GM19328 (cell line): ENCODE measurements at regions not wholly inside any gene's neighbourhood (a gene's known extent, or its start where the extent isn't known, plus 50 kb on each side); places are given as distances from the start of the nearest gene placed in this dataset.
A peak's percentile ranks its signal among the peaks of the same experiment; 100 is the strongest.

Experiments used
- ATAC-seq: cut with Tn5 transposase; IDR thresholded peaks from one replicate; pipeline ENCODE4 v1.9.1; 2021; ENCODE audit warnings: mild to moderate bottlenecking, moderate library complexity; ENCODE audit not compliant: unreplicated experiment

GRCh38 chr5:35324679-35325078 lies 94.4 kb upstream of the PRLR start:
- ATAC-seq, result no peak

- ATAC-seq, result no peak
Observed at GRCh38 chr5:35324201-35324600, 93.9 kb upstream of the PRLR start.

GRCh38 chr5:35320029-35320428 lies 89.7 kb upstream of the PRLR start:
- peak; percentile 12 for ATAC-seq

GRCh38 chr5:35319333-35320002 lies 89.2 kb upstream of the PRLR start:
- peak; percentile 95 for ATAC-seq

GRCh38 chr5:35317586-35317985 lies 87.3 kb upstream of the PRLR start:
- no peak for ATAC-seq

GRCh38 chr5:35316611-35317274 lies 86.5 kb upstream of the PRLR start:
- no peak for ATAC-seq

GRCh38 chr5:35313291-35313690 lies 83.0 kb upstream of the PRLR start:
- ATAC-seq, result no peak

GRCh38 chr5:35312267-35312666 lies 82.0 kb upstream of the PRLR start:
- no peak for ATAC-seq

GRCh38 chr5:35309365-35310130 lies 79.3 kb upstream of the PRLR start:
- ATAC-seq, result no peak

- no peak for ATAC-seq
Observed at GRCh38 chr5:35308421-35308820, 78.1 kb upstream of the PRLR start.

- no peak for ATAC-seq
Observed at GRCh38 chr5:35306716-35307365, 76.6 kb upstream of the PRLR start.

GRCh38 chr5:35305336-35306020 lies 75.2 kb upstream of the PRLR start:
- no peak for ATAC-seq

- no peak for ATAC-seq
Observed at GRCh38 chr5:35304291-35304690, 74.0 kb upstream of the PRLR start.

- ATAC-seq, result no peak
Observed at GRCh38 chr5:35303152-35303551, 72.9 kb upstream of the PRLR start.

- peak; percentile 81 for ATAC-seq
Observed at GRCh38 chr5:35302544-35302943, 72.3 kb upstream of the PRLR start.

- no peak for ATAC-seq
Observed at GRCh38 chr5:35297755-35298154, 67.5 kb upstream of the PRLR start.

GRCh38 chr5:35294976-35295375 lies 64.7 kb upstream of the PRLR start:
- ATAC-seq, result no peak

- ATAC-seq, result no peak
Observed at GRCh38 chr5:35294017-35294416, 63.7 kb upstream of the PRLR start.

- ATAC-seq, result no peak
Observed at GRCh38 chr5:35285435-35285834, 55.1 kb upstream of the PRLR start.

- no peak for ATAC-seq
Observed at GRCh38 chr5:35285011-35285410, 54.7 kb upstream of the PRLR start.

- ATAC-seq, result no peak
Observed at GRCh38 chr5:35284364-35284763, 54.1 kb upstream of the PRLR start.
